Kidney capillary endothelial cell (primary cell): ENCODE measurements at regions not wholly inside any gene's neighbourhood (a gene's known extent, or its start where the extent isn't known, plus 50 kb on each side); places are given as distances from the start of the nearest gene placed in this dataset.

Source experiments
- DNase-seq: peaks from one replicate; pipeline ENCODE4 v3.0.0-alpha.2; 2018; ENCODE audit warnings: low spot score

DNA sequence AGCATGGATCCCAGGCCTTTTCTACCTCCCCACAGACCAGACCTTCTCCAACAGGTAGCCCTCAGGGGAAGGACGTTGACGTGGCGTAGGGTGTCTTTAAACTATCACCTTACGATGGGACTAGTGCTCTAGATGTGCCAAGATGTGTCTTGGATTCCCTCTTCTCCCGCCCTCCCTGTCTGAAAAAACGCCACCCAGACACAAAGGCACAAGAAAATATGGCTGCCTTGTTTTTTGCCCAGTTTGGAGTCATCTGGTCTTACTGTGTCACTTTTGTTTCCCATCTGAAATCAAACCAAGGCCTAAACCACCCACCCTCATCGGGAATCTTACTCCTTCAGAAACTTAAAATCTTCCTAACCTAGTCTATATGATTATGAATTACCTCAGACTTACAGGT, 235.4 kb downstream of the OR13H1 start:
- no peak for DNase-seq

DNA sequence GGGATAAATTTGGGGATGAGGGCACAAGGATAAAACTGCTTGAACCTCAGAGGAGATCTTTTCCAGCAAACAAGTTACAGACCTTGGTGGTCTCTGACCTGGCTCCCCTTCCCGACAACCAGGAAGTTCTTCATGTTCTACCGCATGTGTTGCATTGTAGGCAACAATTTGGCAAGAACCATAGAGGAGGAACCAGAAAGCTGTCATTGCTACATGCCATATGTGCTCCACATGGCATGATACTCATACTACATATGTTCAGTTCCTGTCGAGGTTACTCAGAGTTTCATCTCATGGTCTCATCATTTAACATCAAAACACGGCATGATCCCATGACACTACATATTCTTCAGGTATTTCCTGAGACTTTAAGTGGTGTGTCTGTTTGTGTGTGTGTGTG, 235.9 kb downstream of the OR13H1 start:
- DNase-seq, result no peak

DNA sequence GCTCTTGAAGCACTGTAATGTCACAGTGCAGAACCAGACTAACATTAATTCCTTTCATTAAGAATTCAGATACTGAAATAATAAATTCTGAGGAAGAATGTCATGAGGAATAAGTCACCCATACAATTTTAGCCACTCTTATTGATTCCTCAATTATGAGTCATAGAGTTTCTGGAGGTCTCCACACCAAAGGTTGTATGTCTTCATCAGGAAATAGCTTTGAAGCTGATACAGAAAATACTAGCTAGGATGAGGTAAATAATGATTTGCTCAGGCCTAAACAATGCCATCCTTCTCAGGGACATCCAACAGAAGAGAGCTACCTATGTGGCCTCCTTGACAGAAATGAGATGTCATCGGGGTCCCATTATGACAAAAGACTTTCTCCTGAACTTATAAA, 238.8 kb downstream of the OR13H1 start:
- DNase-seq, result no peak

DNA sequence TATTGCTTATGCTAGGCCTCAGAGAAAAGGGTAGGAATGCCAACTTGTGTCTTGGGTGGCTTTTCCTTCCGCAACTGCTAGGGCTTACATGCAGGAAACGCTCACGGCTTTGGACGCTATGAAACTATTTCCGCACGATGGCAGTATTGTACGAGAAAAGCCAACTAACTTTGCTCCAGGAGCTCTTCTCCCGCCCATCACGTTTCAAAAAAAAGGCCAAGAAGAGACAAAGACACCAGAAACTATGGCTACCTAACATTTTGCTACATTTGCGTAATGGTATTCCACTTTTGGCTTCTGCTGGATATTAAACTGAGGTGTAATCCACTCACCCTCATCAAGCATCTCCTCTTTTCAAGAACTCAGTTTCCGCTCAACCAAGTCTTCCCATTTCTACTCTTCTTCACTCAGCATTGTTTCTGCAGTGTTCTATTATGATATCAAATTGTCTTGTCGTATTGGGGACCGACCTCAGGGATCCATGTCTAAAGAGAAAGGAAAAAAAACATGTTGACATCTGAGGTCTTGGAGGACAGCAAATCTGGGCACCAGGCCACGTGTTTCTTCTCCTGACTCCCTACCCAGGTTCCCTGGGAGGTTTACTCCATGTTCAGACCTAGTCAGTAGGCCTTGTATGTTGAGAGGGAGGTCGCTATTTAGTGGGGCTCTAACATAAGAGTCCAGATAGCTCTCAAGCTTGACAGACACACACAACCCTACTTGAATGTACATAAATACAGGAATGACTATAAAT, 239.4 kb upstream of the STK26 start:
- peak; percentile 74 for DNase-seq

DNA sequence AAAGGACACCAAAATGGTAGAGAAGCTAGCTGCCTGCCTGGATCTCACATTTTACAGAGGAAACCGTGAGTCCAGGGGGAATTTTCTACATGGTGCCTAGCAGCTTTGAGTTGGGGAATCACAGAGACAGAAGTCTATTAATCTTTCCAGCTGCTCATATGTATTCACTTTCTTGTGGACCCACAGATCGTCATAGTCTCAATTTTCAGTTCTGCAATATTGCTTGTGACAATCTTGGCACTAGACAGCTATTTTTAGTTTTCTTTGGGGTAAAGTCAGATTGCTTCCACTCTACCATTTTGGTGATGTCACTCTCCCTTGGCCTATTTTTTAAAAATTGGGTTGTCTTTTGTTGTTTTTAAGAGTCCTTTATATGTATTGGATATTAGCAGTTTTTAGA, 233.4 kb upstream of the STK26 start:
- DNase-seq, result no peak

DNA sequence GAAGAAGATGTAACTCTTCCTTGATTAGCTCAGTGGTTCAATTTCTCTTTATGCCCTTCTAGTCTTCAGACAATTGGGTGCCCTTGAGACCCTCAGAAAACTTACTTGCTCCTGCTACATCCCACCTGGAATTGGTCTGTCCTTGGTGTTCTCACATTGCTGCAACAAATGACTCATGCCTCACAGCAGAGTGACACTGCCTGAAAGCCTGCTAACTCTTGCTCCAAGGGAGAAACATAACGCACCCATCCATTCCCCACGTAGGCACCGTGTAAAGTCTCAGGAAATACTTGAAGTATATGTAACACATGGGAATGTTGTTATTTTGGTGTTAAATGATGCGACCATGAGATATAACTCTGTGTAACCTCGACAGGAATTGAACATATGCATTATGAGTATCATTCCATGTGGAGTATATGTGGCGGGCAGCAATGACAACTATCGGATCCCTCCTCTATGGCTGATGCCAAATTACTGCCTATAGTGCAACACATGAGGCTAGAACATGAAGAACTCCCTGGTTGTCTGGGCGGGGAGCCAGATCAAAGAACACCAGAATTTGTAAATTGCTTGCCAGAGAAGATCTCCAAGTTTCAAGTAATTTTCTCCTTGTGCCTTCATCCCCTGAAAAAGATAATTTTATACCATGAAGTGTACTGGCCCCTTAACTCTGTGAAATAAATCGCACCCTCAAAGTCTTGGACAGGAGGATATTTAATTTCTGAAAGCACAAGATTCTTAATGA, 231.3 kb upstream of the STK26 start:
- no peak for DNase-seq

DNA sequence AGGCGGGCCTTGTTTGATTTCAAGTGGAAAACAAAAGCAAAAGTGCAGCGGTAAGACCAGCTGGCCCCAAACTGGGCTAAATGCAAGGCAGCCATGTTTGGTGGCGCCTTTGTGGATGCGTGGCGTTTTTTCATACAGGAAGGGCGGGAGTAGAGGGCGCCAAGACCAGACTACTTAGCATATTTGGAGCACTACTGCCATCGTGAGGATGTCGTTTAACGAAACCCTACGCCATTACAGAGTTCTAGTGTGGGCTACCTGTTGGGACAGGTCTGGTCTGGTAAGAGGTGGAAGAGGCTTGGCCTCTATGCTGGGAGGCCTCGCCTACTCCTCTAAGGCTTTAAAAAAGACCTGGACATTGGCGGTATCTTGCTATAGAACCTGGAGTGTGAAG, 230.7 kb upstream of the STK26 start:
- peak; percentile 74 for DNase-seq

DNA sequence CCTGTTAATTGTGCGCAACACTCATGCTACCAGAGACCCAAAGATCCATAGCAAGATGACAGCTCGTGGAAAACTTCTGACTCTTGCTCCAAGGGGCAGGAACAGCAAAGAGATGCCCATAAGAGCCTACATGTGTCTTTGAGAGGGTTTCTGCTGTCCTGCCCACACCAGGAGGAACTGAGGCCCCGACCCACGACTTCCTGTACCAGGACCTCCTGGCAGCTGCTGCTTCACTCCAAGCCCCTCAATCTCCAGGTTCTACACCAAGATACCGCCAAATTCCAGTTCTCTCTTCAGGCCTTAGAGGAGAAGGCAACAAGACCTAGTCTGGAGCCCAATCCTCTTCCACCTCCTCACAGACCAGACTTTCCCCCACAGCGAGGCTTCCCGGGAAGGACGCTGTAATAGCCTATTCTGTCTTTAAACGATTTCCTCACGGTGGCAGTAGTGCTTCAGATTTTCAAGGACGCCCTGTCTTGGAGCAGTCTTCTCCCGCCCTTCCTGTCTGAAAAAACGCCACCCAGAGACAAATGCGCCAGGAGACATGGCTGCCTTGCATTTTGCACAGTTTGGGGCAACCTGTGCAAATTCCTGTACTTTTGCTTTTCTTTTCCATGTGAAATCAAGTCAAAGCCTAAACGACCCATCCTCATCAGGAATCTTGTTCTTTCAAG, 230.2 kb upstream of the STK26 start:
- DNase-seq, result peak; percentile 77

DNA sequence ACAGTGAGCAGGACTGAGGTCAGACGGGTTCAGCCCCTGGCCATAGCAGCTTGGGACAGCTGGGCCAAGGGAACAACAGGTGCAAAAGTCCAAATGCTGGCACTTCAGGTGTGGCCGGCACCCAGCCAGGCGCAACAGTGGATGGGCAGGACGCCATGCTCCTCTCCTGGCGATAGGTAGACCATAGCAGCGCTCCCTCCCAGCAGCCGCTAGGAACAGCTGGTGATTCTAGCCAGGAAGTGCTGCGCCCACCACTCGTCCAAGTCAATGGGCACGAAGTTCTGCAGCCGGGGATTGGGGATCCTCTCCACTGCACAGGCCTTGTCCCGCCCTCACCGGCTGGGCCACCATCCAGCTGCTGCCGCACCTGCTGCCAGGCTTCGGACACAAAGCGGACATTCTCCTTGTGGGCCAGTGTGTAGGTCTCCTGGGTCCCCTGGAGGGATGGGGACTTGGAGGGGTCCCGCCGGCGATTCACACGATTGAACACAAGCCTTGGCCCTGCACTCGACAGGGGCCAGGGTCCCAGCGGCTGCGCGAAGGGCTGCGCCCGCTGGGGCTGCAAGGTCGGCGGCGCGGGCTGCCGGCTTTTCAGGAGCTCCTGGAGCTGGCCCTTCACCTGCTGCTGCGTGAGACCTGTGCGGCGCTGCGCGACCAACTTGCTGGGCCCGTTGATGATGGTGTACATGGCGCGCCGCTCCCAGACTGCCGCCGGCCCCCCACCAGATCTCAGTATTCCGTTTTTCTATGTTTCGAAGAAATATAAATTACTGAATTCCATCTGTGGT, 227.5 kb upstream of the STK26 start:
- no peak for DNase-seq

DNA sequence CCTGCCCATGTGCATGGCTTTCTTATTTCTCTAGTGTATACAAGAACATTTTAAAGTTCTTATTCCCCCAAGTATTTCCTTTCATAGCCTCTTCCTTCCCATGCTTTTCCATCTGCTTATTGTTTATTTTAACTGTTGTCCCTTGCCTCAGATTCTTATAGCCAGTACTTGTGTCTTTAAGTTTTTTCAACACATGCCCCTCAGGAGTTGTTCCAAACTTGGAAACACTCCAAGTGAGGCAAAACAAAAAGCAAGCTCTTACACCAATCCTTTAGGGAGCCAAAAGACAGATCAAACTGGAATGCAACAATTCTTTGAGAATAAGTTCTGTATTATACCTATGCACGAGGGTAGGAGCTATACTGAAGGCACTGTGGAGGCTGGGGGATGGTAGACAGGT, 222.0 kb upstream of the STK26 start:
- no peak for DNase-seq

DNA sequence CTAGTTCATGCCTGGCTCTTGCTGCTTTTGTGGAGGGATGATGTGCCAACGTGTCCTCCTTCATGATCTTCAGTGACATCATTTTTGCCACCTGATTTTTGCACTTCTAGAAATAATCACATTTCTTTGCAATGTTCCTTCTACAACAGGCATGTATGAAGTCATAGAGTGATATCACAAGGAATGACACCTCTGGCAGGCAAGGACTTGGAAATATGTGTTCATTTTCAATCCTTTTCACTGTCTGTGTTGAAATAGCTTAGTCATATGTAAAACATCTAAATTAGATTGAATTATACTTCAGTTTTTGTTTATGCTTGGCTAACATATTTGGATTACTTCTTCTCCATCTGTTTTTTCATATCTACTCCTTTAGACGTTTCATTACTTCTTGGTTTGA, 221.2 kb upstream of the STK26 start:
- no peak for DNase-seq

DNA sequence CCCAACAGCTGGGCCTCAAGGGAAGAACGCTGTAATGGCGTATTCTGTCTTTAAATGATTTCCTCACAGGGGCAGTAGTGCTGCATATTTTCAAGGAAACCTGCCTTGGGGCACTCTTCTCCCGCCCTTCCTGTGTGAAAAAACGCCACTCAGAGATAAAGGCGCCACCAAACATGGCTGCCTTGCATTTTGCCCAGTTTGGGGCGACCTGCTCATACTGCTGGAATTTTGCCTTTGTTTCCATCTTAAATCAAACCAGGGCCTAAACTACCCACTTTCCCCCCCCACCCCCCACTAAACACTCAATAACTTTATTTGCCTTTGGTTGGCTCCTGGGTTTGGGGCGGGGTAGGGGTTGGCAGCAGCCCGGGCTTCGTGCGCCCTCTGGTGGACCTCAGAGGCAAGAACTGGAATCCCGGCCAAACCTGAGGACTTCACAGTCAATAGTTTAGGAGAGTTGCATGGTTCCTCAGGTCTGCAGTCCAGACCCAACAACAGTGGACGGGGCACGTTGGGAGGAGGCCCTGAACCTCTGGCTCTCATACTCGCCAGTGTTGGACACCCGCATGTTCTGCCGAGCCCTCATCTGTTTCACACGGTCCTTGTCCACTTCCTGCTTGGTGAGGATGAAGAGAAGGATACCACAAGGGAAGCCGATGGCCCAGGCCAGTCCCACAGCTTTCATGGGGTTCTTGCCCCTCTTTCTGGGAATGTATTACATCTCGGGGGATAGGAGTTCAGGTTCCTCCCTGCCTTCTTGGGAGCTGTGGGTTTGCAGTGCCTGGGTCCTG, 220.1 kb upstream of the STK26 start:
- no peak for DNase-seq

DNA sequence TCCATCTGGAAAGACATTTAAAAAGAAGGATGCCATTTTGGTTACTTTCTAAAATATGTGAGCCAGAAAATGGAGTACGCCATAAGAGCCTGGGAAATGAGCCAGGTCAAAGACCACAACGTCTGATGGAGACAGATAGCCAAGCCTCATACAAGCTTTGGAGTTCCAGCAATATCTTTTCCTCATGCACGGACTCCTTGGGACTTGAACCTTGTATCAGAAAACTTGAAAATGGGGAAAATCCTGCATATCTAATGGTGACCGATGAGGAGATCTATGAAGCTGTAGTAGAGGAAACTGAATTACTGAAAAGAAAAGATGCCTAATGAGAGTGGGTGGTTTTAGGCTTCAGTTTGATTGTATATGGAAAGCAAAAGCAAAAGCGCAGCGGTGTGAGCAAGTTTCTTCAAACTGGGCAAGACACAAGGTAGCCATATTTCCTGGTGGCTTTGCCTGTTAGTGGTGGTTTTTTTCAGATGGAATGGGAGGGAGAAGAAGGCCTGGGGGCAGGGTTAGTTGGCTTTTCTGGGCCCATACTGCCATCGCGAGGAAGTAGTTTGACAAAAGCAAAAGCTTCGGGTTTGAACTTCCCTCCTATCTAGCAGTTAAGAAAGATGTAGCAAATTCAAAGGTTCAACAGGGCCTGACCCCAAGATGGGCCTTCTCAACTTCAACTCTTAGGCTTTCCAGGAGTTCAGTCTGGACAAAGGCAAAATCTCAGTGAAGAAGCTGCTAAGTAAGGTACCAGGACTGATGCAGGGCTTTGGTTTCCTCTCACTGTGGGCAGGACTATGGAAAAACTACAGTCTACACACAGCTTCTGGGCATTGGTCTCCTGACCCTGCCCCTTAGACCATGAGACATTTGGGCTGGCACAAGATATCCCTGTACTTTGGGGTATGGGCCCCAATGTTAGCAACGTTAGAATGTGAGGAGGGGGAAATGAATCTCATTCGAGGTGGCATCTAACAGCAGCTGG, 210.0 kb upstream of the STK26 start:
- peak; percentile 60 for DNase-seq

DNA sequence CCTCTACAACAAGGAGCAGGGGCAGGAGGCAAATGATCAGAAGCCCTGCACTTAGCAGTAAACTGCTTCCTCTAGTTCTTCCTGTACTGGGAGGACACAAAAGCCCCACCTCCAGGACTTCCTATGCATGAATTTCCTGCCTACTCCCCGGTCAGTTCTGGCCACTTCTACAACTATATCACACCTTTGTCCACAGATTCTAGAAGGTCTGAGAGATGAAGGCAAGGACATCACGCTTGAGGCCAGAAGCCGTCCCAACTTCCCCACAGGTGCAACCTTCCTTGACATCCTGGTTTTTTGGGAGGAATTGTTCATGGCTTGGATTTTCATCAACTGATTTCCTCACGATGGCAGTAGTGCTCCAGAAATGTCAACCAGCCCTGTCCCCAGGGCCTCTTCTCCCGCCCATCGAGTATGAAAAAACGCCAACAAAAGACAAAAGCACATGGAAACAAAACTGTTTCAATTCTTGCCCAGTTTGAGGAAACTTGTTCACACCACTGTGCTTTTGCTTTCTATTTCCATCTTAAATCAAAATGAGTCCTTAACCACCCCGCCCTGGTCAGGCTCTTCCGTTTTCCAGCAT, 206.5 kb upstream of the STK26 start:
- peak; percentile 75 for DNase-seq

DNA sequence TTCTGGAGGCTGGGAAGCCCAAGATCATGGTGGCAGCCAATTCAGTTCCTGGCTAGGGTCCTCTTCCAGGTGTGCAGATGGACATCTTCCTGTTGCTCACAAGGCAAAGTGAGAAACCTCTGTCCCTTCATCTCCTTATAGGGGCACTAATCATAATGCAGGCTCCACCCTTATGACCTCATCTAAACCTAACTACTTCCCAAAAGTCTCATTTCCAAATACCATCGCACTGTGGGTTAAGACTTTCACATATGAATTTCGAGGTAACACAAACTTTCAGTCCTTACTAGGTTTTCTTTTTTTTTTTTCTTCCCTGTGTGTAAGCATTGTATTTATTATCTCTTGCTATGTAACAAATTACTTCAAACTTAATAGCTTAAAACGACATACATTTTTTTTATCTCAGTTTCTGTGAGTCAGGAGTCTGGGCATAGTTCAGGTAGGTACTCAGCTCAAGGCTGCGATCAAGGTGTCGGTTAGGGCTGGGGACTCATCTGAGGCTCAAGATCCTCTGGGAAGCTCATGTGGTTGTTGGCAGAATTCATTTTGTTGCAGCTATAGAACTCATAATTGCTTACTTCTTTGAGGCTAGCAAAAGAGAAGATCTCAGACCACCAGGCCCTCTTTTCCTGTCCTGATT, 204.7 kb upstream of the STK26 start:
- no peak for DNase-seq

DNA sequence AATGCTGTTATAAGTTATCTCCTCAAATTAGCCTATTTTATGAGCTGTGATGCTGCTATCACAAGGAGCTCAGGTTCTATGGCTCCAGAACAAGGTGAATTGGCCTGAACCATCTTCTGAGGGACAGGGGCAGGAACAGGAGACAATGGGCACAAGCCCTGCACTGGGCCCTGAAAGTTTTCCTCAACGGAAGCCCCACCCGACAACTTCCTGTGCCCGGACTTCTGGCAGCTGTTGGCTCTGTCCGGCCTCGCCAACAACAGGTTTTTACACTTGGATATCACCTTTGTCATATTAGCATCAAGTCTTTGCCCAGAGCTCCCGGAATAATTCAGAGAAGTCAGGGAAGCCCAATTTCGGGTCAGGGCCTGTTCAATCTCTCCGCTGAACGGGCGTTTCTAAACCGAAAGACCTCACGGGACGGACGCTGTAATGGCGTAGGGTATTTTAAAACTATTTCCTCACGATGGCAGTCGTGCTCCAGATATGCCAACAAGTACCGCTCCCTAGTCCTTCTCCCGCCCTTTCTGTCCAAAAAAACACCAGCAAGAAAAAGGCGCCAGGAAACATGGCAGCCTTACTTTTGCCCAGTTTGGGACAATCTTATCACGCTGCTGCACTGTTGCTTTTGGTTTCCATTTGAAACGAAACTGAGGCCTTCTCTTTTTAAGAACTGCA, 201.0 kb upstream of the STK26 start:
- DNase-seq, result peak; percentile 68

DNA sequence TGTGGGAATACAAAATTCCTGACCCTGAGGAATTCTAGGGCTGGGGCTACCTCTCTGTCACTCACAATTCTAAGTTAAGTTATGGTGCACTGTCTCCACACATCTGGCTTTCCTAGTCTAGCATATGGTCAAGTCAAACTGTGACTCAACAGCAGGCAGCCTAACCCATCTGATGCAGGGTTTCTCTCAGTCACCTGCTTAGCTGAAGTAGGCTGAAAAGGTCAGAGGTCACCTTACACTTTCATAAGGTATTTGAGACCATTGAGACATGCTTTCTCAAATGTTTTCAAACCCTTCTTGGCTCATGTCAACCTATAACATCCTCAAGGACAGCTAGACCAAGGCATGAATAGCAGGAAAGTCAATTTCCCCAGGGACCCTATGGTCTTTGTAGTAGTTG, 196.5 kb upstream of the STK26 start:
- no peak for DNase-seq

DNA sequence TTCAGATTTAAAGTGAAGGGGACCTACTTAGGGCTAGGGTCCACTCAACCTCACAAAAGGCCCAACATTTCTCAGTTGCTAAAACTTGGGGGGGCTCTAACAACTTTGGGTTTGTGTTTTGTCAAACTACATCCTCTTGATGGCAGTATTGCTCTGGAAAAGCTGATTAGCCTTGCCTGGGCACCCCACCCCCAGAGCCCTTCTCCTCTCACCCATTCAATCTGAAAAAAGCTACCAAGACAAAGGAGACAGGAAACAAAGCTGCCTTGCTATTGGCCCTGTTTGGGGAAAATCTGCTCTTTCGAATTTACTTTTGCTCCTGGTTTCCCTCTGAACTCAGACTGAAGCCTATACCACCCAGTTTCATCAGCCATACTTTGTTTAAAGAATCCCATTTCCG, 195.2 kb upstream of the STK26 start:
- no peak for DNase-seq

DNA sequence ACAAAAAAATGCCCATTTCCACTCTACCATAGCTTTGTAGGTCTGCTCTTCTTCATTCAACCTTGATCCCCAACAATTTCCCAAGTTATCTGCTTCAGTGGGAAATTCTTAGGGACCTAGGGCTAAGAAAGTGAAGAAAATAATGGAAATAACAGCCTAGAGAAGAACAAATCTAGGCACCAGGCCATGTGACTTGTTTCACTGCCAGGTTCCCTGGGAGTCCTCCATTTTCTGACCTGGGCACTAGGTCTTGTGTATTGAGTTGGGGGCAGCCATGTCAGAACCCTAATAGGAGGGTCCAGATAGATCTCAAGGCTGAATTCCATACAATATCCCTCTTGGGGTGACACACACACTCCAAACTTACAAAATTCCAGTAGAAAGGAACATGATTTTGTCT, 194.6 kb upstream of the STK26 start:
- no peak for DNase-seq
